WTC11 (cell line): ENCODE measurements at regions not wholly inside any gene's neighbourhood (a gene's known extent, or its start where the extent isn't known, plus 50 kb on each side); places are given as distances from the start of the nearest gene placed in this dataset.

Source experiments
- ATAC-seq: fragments of 200-7000 bp; cut with Tn5 transposase; 2 replicates; pipeline ENCODE4 v1.10.0; 2021; ENCODE audit warnings: mild to moderate bottlenecking, moderate library complexity
- CTCF ChIA-PET: fragments of 300-600 bp; sonication (Branson Sonifier 250); formaldehyde crosslinking; loops from one replicate; lab custom pipeline; 2021; ENCODE audit warnings: antibody characterized with exemption; lab: Charles Lee
- POLR2A ChIA-PET: fragments of 350-600 bp; sonication (Branson Sonifier 250); formaldehyde crosslinking; loops from one replicate; lab custom pipeline; 2021; ENCODE audit warnings: antibody characterized with exemption; lab: Charles Lee
- DNase-seq: peaks from one replicate; pipeline ENCODE4 v3.0.0; 2021; ENCODE audit warnings: low spot score
- H3K27ac Mint-ChIP-seq: 2 replicates; pipeline ENCODE4 v1.8.0; 2021; ENCODE audit warnings: mixed read lengths
- H3K27me3 Mint-ChIP-seq: 2 replicates; pipeline ENCODE4 v1.8.0; 2021; ENCODE audit warnings: low read depth, mild to moderate bottlenecking, moderate library complexity, mixed read lengths
- H3K36me3 Mint-ChIP-seq: 2 replicates; pipeline ENCODE4 v1.8.0; 2021; ENCODE audit warnings: mixed read lengths
- H3K4me1 Mint-ChIP-seq: 2 replicates; pipeline ENCODE4 v1.8.0; 2022; ENCODE audit warnings: mixed read lengths
- H3K4me3 Mint-ChIP-seq: 2 replicates; pipeline ENCODE4 v1.8.0; 2021; ENCODE audit warnings: mild to moderate bottlenecking, moderate library complexity, mixed read lengths
- H3K9me3 Mint-ChIP-seq: 2 replicates; pipeline ENCODE4 v1.8.0; 2021; ENCODE audit warnings: mixed read lengths
- ATF3 ChIP-seq: sonication (generic); formaldehyde crosslinking; conservative IDR thresholded peaks from 2 replicates; pipeline ENCODE4 v1.8.1; 2022; ENCODE audit warnings: mild to moderate bottlenecking, missing genetic modification reagents
- CBFB ChIP-seq: sonication (generic); formaldehyde crosslinking; IDR thresholded peaks from 2 replicates; pipeline ENCODE4 v1.8.1; 2022; ENCODE audit warnings: mild to moderate bottlenecking, low read depth, missing genetic modification reagents
- E2F1 ChIP-seq: sonication (generic); formaldehyde crosslinking; IDR thresholded peaks from 2 replicates; pipeline ENCODE4 v1.8.0; 2022; ENCODE audit warnings: mild to moderate bottlenecking, missing genetic modification reagents
- ESRRA ChIP-seq: sonication (generic); formaldehyde crosslinking; IDR thresholded peaks from 2 replicates; pipeline ENCODE4 v1.8.1; 2022; ENCODE audit warnings: mild to moderate bottlenecking, missing genetic modification reagents, borderline replicate concordance
- FOXK1 ChIP-seq: sonication (generic); formaldehyde crosslinking; IDR thresholded peaks from 2 replicates; pipeline ENCODE4 v1.8.0; 2022; ENCODE audit warnings: mild to moderate bottlenecking, moderate library complexity, missing genetic modification reagents
- GABPB1 ChIP-seq: sonication (generic); formaldehyde crosslinking; IDR thresholded peaks from 2 replicates; pipeline ENCODE4 v1.8.1; 2023; ENCODE audit warnings: mild to moderate bottlenecking, missing genetic modification reagents
- JAZF1 ChIP-seq: fragments of 250-450 bp; sonication (Bioruptor Pico); IDR thresholded peaks from 2 replicates; pipeline ENCODE4 v1.9.0; 2021; ENCODE audit warnings: moderate library complexity, mild to moderate bottlenecking, inconsistent platforms
- MXD4 ChIP-seq: fragments of 250-450 bp; sonication (Bioruptor Pico); IDR thresholded peaks from 2 replicates; pipeline ENCODE4 v1.8.0; 2021; ENCODE audit warnings: mild to moderate bottlenecking, moderate library complexity, borderline replicate concordance
- NR1H2 ChIP-seq: sonication (generic); formaldehyde crosslinking; IDR thresholded peaks from 2 replicates; pipeline ENCODE4 v1.9.0; 2021; ENCODE audit warnings: mild to moderate bottlenecking, moderate library complexity, missing genetic modification reagents
- PREB ChIP-seq: sonication (generic); formaldehyde crosslinking; IDR thresholded peaks from 2 replicates; pipeline ENCODE4 v1.8.1; 2022; ENCODE audit warnings: mild to moderate bottlenecking, missing genetic modification reagents, moderate library complexity, borderline replicate concordance
- RORB ChIP-seq: fragments of 250-450 bp; sonication (Bioruptor Pico); IDR thresholded peaks from 2 replicates; pipeline ENCODE4 v1.9.0; 2021; ENCODE audit warnings: mild to moderate bottlenecking
- SMAD4 ChIP-seq: sonication (generic); formaldehyde crosslinking; IDR thresholded peaks from 2 replicates; pipeline ENCODE4 v1.8.0; 2022; ENCODE audit warnings: mild to moderate bottlenecking, missing genetic modification reagents
- SP1 ChIP-seq: sonication (generic); formaldehyde crosslinking; conservative IDR thresholded peaks from 2 replicates; pipeline ENCODE4 v1.8.1; 2022; ENCODE audit warnings: missing genetic modification reagents
- STAT6 ChIP-seq: sonication (generic); formaldehyde crosslinking; conservative IDR thresholded peaks from 2 replicates; pipeline ENCODE4 v1.8.1; 2023; ENCODE audit warnings: mild to moderate bottlenecking, low read depth, missing genetic modification reagents, moderate library complexity
- ZNF219 ChIP-seq: sonication (generic); formaldehyde crosslinking; IDR thresholded peaks from 2 replicates; pipeline ENCODE4 v1.8.0; 2023; ENCODE audit warnings: missing genetic modification reagents, mild to moderate bottlenecking, borderline replicate concordance
- ZNF263 ChIP-seq: sonication (generic); formaldehyde crosslinking; IDR thresholded peaks from 2 replicates; pipeline ENCODE4 v1.8.1; 2022; ENCODE audit warnings: low read depth, mild to moderate bottlenecking, moderate library complexity, missing genetic modification reagents
- TF ChIP-seq, protein P1 (sequence below): sonication (generic); formaldehyde crosslinking; IDR thresholded peaks from 2 replicates; pipeline ENCODE4 v1.8.0; 2023; ENCODE audit warnings: missing genetic modification reagents, mild to moderate bottlenecking, borderline replicate concordance

- no peak overlapping the region for H3K4me3 Mint-ChIP-seq
- H3K4me1 Mint-ChIP-seq: no peaks in the 10 kb centered on the region
- H3K27ac Mint-ChIP-seq: no peak overlapping the region
- TF ChIP-seq PREB (no peak), E2F1 (CRISPR knock-in tag) (no peak), FOXK1 (CRISPR knock-in tag) (no peak), JAZF1 (CRISPR knock-in tag) (no peak), ZNF263 (no peak)
- TF ChIP-seq, all 79 proteins: peak for 0
- ChIA-PET POLR2A (no interaction called here), CTCF (no interaction called here)
- no peak for ATAC-seq
- peaks cover 39% of the 10 kb centered on the region for H3K9me3 Mint-ChIP-seq
- peaks cover 18% of the 10 kb centered on the region for H3K36me3 Mint-ChIP-seq
- H3K27me3 Mint-ChIP-seq: no peaks in the 10 kb centered on the region
- DNase-seq: no peak
Observed at GRCh38 chr1:59162665-59163064, 134.2 kb upstream of the FGGY start.

- Mint-ChIP-seq H3K36me3 (peaks cover 11% of the 10 kb centered on the region), H3K27ac (no peak overlapping the region), H3K4me1 (no peaks in the 10 kb centered on the region), H3K4me3 (no peak overlapping the region)
- CTCF ChIA-PET: no interaction called here
- TF ChIP-seq ESRRA (CRISPR knock-in tag) (no peak), NR1H2 (CRISPR knock-in tag) (no peak), STAT6 (CRISPR knock-in tag) (no peak), ATF3 (no peak), RORB (no peak), SP1 (no peak)
- TF ChIP-seq, all 79 proteins: peak for 0
- Mint-ChIP-seq H3K27me3 (no peaks in the 10 kb centered on the region), H3K9me3 (peaks cover 38% of the 10 kb centered on the region)
- no peak for ATAC-seq
- no peak for DNase-seq
- POLR2A ChIA-PET: no interaction called here
Observed at GRCh38 chr1:59163268-59164092, 133.4 kb upstream of the FGGY start.

DNA sequence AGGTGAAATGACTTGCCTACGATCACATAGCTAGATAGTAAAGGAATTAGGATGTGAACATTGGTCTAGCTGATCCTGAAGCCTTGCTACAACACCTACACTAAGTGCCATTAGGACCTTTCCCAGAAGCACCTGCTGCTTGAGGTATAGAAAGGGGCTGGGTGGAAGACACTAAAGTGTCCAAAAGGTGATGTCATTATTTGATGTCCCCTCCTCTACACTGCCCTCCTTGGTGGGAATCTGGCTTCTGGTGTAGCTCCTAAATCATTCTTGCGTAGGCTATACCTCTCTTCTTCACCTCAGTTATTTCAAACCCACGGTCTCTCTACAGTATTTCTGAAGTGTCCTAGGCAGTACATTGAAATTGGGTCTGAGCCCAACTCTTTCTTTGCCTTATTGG is 132.5 kb upstream of the FGGY start:
- H3K9me3 Mint-ChIP-seq: peaks cover 35% of the 10 kb centered on the region
- no peak overlapping the region for H3K4me3 Mint-ChIP-seq
- peaks cover 4% of the 10 kb centered on the region; the same call in 1 of the 2 replicates for H3K36me3 Mint-ChIP-seq
- POLR2A ChIA-PET: no interaction called here
- CTCF ChIA-PET: no interaction called here
- no peaks in the 10 kb centered on the region for H3K4me1 Mint-ChIP-seq
- no peaks in the 10 kb centered on the region for H3K27me3 Mint-ChIP-seq
- ATAC-seq: no peak
- H3K27ac Mint-ChIP-seq: no peak overlapping the region
- TF ChIP-seq SMAD4 (CRISPR knock-in tag): no peak
- DNase-seq: no peak

DNA sequence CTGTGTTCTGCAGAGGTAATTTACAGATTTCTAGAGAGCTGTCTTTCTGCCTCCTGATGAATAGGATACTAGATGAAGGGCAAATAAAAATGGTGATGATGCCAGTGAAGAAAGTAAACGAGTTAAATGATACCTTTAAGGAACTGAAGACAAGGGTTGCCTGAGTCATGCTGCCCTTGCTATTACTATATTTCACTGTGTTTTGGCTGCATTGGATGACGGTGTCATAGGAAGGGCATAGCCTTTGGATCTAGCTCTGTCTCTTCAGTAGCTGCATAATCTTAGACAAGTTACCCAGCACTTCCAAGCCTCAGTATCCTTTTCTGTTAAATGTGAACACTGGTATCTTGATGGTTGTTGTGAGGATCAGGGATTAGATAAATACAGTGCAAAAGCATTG is 131.5 kb upstream of the FGGY start:
- H3K27me3 Mint-ChIP-seq: no peaks in the 10 kb centered on the region
- no peak for ATAC-seq

More for the DNA sequence above, 131.5 kb upstream of the FGGY start:
- TF ChIP-seq GABPB1 (CRISPR knock-in tag) (no peak), CBFB (CRISPR knock-in tag) (no peak), MXD4 (CRISPR knock-in tag) (no peak), ZNF219 (CRISPR knock-in tag) (no peak)
- TF ChIP-seq, protein P1, sequence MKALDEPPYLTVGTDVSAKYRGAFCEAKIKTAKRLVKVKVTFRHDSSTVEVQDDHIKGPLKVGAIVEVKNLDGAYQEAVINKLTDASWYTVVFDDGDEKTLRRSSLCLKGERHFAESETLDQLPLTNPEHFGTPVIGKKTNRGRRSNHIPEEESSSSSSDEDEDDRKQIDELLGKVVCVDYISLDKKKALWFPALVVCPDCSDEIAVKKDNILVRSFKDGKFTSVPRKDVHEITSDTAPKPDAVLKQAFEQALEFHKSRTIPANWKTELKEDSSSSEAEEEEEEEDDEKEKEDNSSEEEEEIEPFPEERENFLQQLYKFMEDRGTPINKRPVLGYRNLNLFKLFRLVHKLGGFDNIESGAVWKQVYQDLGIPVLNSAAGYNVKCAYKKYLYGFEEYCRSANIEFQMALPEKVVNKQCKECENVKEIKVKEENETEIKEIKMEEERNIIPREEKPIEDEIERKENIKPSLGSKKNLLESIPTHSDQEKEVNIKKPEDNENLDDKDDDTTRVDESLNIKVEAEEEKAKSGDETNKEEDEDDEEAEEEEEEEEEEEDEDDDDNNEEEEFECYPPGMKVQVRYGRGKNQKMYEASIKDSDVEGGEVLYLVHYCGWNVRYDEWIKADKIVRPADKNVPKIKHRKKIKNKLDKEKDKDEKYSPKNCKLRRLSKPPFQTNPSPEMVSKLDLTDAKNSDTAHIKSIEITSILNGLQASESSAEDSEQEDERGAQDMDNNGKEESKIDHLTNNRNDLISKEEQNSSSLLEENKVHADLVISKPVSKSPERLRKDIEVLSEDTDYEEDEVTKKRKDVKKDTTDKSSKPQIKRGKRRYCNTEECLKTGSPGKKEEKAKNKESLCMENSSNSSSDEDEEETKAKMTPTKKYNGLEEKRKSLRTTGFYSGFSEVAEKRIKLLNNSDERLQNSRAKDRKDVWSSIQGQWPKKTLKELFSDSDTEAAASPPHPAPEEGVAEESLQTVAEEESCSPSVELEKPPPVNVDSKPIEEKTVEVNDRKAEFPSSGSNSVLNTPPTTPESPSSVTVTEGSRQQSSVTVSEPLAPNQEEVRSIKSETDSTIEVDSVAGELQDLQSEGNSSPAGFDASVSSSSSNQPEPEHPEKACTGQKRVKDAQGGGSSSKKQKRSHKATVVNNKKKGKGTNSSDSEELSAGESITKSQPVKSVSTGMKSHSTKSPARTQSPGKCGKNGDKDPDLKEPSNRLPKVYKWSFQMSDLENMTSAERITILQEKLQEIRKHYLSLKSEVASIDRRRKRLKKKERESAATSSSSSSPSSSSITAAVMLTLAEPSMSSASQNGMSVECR (CRISPR knock-in tag): no peak
- Mint-ChIP-seq H3K4me1 (no peaks in the 10 kb centered on the region), H3K4me3 (no peak overlapping the region), H3K36me3 (no peaks in the 10 kb centered on the region), H3K27ac (no peak overlapping the region), H3K9me3 (peaks cover 31% of the 10 kb centered on the region)
- no peak for DNase-seq
- ChIA-PET POLR2A (no interaction called here), CTCF (no interaction called here)
